Activated B cell treated with CpG ODN at 0.5 μM for 24 hours (primary cell): ENCODE measurements at regions not wholly inside any gene's neighbourhood (a gene's known extent, or its start where the extent isn't known, plus 50 kb on each side); places are given as distances from the start of the nearest gene placed in this dataset.
"Not testable (repeated sequence)": the region's sequence is repeated elsewhere in the genome, so short reads cannot be mapped to it uniquely, and the experiment has no call there.

Source experiments
- ATAC-seq: fragments of 200-7000 bp; cut with Tn5 transposase; one replicate; pipeline ENCODE4 v1.10.0; 2021; ENCODE audit warnings: low read depth, mild to moderate bottlenecking, moderate library complexity
- CTCF ChIA-PET: fragments of 350-600 bp; sonication (Branson Sonifier 250); formaldehyde crosslinking; loops from one replicate; lab custom pipeline; 2021; ENCODE audit warnings: antibody characterized with exemption; lab: Charles Lee
- POLR2A ChIA-PET: fragments of 350-600 bp; sonication (Branson Sonifier 250); formaldehyde crosslinking; loops from one replicate; lab custom pipeline; 2021; ENCODE audit warnings: antibody characterized with exemption; lab: Charles Lee
- DNase-seq: peaks from one replicate; pipeline ENCODE4 v3.0.0; 2022
- H3K27ac Mint-ChIP-seq: one replicate; pipeline ENCODE4 v1.8.0; 2020; ENCODE audit warnings: mixed read lengths
- H3K27me3 Mint-ChIP-seq: one replicate; pipeline ENCODE4 v1.8.0; 2021; ENCODE audit warnings: mixed read lengths
- H3K36me3 Mint-ChIP-seq: one replicate; pipeline ENCODE4 v1.8.0; 2021; ENCODE audit warnings: low read depth, mixed read lengths
- H3K4me1 Mint-ChIP-seq: one replicate; pipeline ENCODE4 v1.8.0; 2021; ENCODE audit warnings: mixed read lengths
- H3K4me3 Mint-ChIP-seq: one replicate; pipeline ENCODE4 v1.8.0; 2020; ENCODE audit warnings: mild to moderate bottlenecking, mixed read lengths
- H3K9me3 Mint-ChIP-seq: one replicate; pipeline ENCODE4 v1.8.0; 2020; ENCODE audit warnings: mixed read lengths
- CTCF ChIP-seq: fragments of 200-600 bp; IDR thresholded peaks from one replicate; pipeline ENCODE4 v1.8.0; 2022; ENCODE audit warnings: antibody characterized with exemption, mild to moderate bottlenecking
- intact Hi-C: fragments of 100-400 bp; cut with micrococcal nuclease; formaldehyde crosslinking; loops from one replicate; pipeline ENCODE4 v1.15.1; 2024

- no peak for ATAC-seq
- Mint-ChIP-seq H3K27ac (no peak overlapping the region), H3K36me3 (no peaks in the 10 kb centered on the region), H3K4me3 (no peak overlapping the region), H3K9me3 (no peaks in the 10 kb centered on the region), H3K4me1 (no peaks in the 10 kb centered on the region), H3K27me3 (peaks cover under 1% of the 10 kb centered on the region)
- TF ChIP-seq CTCF = no peak
- intact Hi-C loops = no loop called here
- POLR2A ChIA-PET = no interaction called here
- no peak for DNase-seq
- CTCF ChIA-PET = no interaction called here
Measured at GRCh38 chr2:161488879-161489278, 72.8 kb downstream of the TBR1 start.

GRCh38 chr2:161500892-161501610, 85.0 kb downstream of the TBR1 start:
- ATAC-seq = not testable (repeated sequence)

GRCh38 chr2:161502279-161502678, 86.2 kb downstream of the TBR1 start:
- intact Hi-C loops, H3K9me3 Mint-ChIP-seq, POLR2A ChIA-PET, DNase-seq, H3K27ac Mint-ChIP-seq, H3K36me3 Mint-ChIP-seq, H3K27me3 Mint-ChIP-seq, H3K4me1 Mint-ChIP-seq, ATAC-seq, H3K4me3 Mint-ChIP-seq, CTCF ChIA-PET: not testable (repeated sequence)

More at GRCh38 chr2:161500892-161501610, 85.0 kb downstream of the TBR1 start:
- H3K36me3 Mint-ChIP-seq, H3K4me1 Mint-ChIP-seq, DNase-seq, POLR2A ChIA-PET, H3K27ac Mint-ChIP-seq, CTCF ChIA-PET, H3K27me3 Mint-ChIP-seq, H3K9me3 Mint-ChIP-seq, intact Hi-C loops: not testable (repeated sequence)
- H3K4me3 Mint-ChIP-seq = peak overlapping the region; percentile 58

GRCh38 chr2:161504628-161505289, 88.7 kb downstream of the TBR1 start:
- POLR2A ChIA-PET, DNase-seq, H3K27me3 Mint-ChIP-seq: not testable (repeated sequence)

GRCh38 chr2:161505466-161505865, 89.4 kb downstream of the TBR1 start:
- H3K27ac Mint-ChIP-seq, POLR2A ChIA-PET, H3K27me3 Mint-ChIP-seq, H3K36me3 Mint-ChIP-seq, H3K9me3 Mint-ChIP-seq, ATAC-seq, DNase-seq, CTCF ChIA-PET, H3K4me1 Mint-ChIP-seq, intact Hi-C loops, H3K4me3 Mint-ChIP-seq: not testable (repeated sequence)

More at GRCh38 chr2:161504628-161505289, 88.7 kb downstream of the TBR1 start:
- H3K27ac Mint-ChIP-seq, H3K4me1 Mint-ChIP-seq, H3K4me3 Mint-ChIP-seq, H3K9me3 Mint-ChIP-seq, ATAC-seq, intact Hi-C loops, H3K36me3 Mint-ChIP-seq, CTCF ChIA-PET: not testable (repeated sequence)

- DNase-seq, H3K4me3 Mint-ChIP-seq, H3K4me1 Mint-ChIP-seq, H3K27ac Mint-ChIP-seq, intact Hi-C loops, H3K9me3 Mint-ChIP-seq, H3K36me3 Mint-ChIP-seq, ATAC-seq, H3K27me3 Mint-ChIP-seq, CTCF ChIA-PET, POLR2A ChIA-PET: not testable (repeated sequence)
Measured at GRCh38 chr2:161513295-161514032, 97.4 kb downstream of the TBR1 start.

- Mint-ChIP-seq H3K4me1 (no peaks in the 10 kb centered on the region), H3K4me3 (no peak overlapping the region), H3K27me3 (no peaks in the 10 kb centered on the region), H3K36me3 (no peaks in the 10 kb centered on the region), H3K27ac (no peak overlapping the region), H3K9me3 (peaks cover 17% of the 10 kb centered on the region)
- intact Hi-C loops = no loop called here
- CTCF ChIA-PET = no interaction called here
- DNase-seq (no peak), ATAC-seq (no peak)
- POLR2A ChIA-PET = no interaction called here
- TF ChIP-seq CTCF = no peak
Measured at GRCh38 chr2:161522796-161523195, 101.4 kb upstream of the SLC4A10 start.
